Spinal cord (tissue), 9 donors: ENCODE measurements at regions not wholly inside any gene's neighbourhood (a gene's known extent, or its start where the extent isn't known, plus 50 kb on each side); places are given as distances from the start of the nearest gene placed in this dataset.
A peak's percentile ranks its signal among the peaks of the same experiment; 100 is the strongest.

ENCODE experiments used
- DNase-seq, 6 donors: peaks; one replicate each; pipeline versions ENCODE4 v3.0.0 to v3.0.0-alpha.2; 2013 to 2015; ENCODE audit warnings: low spot score in 6 of 6, low read depth in 4 of 6
- H3K27ac ChIP-seq: one replicate; pipeline ENCODE4 v1.5.1; 2013; ENCODE audit warnings: low read depth, low read length, control low read depth
- H3K27me3 ChIP-seq: one replicate; pipeline ENCODE4 v1.6.1; 2013; ENCODE audit warnings: low read length; ENCODE audit not compliant: control insufficient read depth, insufficient read depth
- H3K36me3 ChIP-seq: one replicate; pipeline ENCODE4 v1.6.1; 2013; ENCODE audit warnings: low read length; ENCODE audit not compliant: control insufficient read depth, insufficient read depth
- H3K4me1 ChIP-seq: one replicate; pipeline ENCODE4 v1.6.1; 2013; ENCODE audit warnings: low read length; ENCODE audit not compliant: control insufficient read depth, insufficient read depth
- H3K4me3 ChIP-seq: one replicate; pipeline ENCODE4 v1.5.1; 2013; ENCODE audit warnings: low read depth, low read length, control low read depth
- H3K9me3 ChIP-seq: one replicate; pipeline ENCODE4 v1.6.1; 2013; ENCODE audit warnings: low read length; ENCODE audit not compliant: control insufficient read depth, insufficient read depth
- WGBS: methylation state at CpG from one replicate; pipeline ENCODE4 v1.1.5; 2013; ENCODE audit warnings: missing lambda C conversion rate; ENCODE audit not compliant: insufficient coverage; 5-methylcytosine and 5-hydroxymethylcytosine counted together
- donor health status: healthy.

DNA sequence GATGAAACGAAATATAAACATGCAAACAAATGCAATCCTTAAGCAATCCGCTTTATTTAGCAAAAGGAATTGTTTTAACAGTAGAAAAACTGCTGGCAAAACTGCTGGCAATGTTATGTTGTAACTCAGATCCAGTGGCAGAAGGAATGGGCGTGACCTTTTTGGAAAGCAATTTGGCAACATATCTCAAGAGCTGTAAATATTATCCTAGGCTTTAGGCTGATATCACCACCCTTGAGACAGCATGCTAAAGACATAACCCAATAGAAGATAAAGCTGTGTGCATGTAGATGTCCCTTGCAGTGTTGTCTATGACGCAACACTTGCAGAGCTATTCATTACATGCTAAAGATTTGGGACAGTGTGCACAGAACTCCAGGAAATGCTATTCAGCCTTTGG lies 138.5 kb downstream of the DICER1 start:
- Histone ChIP-seq H3K27me3 (no peaks in the 10 kb centered on the region), H3K4me1 (no peaks in the 10 kb centered on the region), H3K9me3 (no peaks in the 10 kb centered on the region), H3K27ac (no peak overlapping the region), H3K4me3 (no peak overlapping the region), H3K36me3 (no peaks in the 10 kb centered on the region)
- DNase-seq = no peak
- WGBS = 100% methylated on average over 1 of the region's 4 CpGs

DNA sequence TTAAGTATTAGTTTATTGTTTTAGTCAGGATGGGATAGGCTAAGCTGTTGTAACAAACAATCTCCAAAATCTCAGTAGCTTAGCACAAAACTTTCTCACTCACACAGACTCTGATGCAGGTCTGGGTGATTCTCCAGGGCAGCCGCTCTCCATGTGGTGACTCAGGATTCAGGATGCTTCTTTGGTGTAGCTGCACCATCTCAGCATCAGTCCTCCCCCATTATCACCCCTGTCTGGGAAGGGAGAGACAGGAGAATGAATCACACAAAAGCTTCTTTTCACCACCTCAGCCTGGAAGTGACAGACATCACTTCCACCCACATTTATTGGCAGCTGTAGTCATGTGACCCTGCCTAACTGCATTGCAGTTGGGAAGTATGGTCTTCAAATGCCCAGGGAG lies 142.3 kb downstream of the DICER1 start:
- H3K27ac ChIP-seq = no peak overlapping the region
- H3K4me3 ChIP-seq = no peak overlapping the region
- H3K9me3 ChIP-seq = no peaks in the 10 kb centered on the region
- H3K4me1 ChIP-seq = peaks cover 12% of the 10 kb centered on the region
- no CpG with 5 or more reads among the region's 1 CpG for WGBS
- no peak for DNase-seq
- H3K36me3 ChIP-seq = no peaks in the 10 kb centered on the region
- no peaks in the 10 kb centered on the region for H3K27me3 ChIP-seq

- no peak overlapping the region for H3K27ac ChIP-seq
- no peak for DNase-seq
- peaks cover 15% of the 10 kb centered on the region for H3K4me1 ChIP-seq
- WGBS = 91% methylated on average over 4 of the region's 7 CpGs
- no peaks in the 10 kb centered on the region for H3K9me3 ChIP-seq
- no peak overlapping the region for H3K4me3 ChIP-seq
- H3K36me3 ChIP-seq = no peaks in the 10 kb centered on the region
- H3K27me3 ChIP-seq = no peaks in the 10 kb centered on the region
Observed at GRCh38 chr14:95014036-95014435, 143.3 kb downstream of the DICER1 start.

- Histone ChIP-seq H3K9me3 (no peaks in the 10 kb centered on the region), H3K27ac (no peak overlapping the region), H3K36me3 (no peaks in the 10 kb centered on the region), H3K4me1 (peaks cover 15% of the 10 kb centered on the region), H3K4me3 (no peak overlapping the region), H3K27me3 (no peaks in the 10 kb centered on the region)
- DNase-seq = peak in 3 of 6 donors; percentile 39 to 90 (median 80)
- 19% methylated on average over 12 of the region's 16 CpGs for whole genome bisulfite sequencing
Observed at GRCh38 chr14:95011445-95012006, 145.8 kb downstream of the DICER1 start.

DNA sequence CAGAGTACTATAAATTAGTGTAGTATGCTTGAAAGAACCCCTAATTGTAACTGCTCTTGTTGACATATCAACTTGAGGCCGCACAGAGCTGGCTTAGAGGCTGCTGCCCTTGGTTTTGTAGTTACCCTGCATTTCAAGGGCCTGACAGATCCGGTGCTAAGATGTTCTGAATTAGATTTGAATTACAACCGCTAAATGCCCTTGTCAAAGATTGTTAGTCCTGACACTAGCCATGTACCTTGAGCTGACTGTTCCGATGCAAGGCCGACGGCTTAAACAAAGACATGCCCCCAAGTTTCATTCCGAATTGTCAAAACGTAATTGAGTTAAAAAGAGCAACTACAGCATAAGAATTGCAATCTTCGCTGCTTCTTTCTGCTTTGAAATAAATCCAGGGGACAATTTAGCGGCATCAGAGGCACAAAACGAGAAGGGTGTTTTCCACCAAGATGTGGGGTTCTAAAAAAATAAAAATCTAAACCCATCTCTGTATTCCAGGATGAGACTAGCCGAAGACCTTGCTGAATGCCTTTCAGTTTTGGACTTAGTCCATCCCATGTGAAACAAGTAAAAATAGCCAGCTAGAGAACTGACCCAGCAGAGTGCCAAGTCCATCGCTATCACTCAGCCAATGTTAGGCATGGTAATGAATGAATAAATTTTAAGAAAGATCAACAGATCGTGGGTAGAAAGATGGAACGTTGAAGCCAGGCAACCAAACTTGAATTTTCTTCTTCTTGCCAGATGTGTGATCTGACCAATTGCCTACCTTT lies 148.7 kb downstream of the DICER1 start:
- peak in 2 of 6 donors; percentile 13 to 27 for DNase-seq

DNA sequence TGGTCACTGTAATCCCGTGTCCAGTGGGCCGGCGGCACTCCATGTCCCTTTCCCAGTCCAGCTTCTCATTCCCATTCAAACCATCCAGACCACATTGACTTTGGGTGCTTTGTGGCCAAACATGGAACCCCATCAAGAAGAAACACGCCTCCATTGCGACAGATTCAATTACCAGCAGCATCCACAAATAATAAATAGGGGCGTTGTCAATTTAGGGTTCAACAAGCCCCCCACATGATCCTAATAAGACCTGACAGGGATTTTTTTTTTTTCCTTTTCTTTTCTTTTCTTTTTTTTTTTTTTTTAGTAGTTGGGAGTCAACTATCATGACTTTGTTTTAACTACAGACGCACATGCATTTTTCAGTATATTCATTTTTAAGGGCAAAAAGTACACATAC lies 149.4 kb downstream of the DICER1 start:
- Histone ChIP-seq H3K9me3 (no peaks in the 10 kb centered on the region), H3K36me3 (no peaks in the 10 kb centered on the region), H3K4me1 (peaks cover 15% of the 10 kb centered on the region), H3K27me3 (no peaks in the 10 kb centered on the region), H3K27ac (no peak overlapping the region), H3K4me3 (no peak overlapping the region)
- DNase-seq = no peak
- 94% methylated on average over 3 of the region's 7 CpGs for WGBS

More for the DNA sequence above, 148.7 kb downstream of the DICER1 start:
- 60% methylated on average over 12 of the region's 15 CpGs for WGBS
- Histone ChIP-seq H3K9me3 (no peaks in the 10 kb centered on the region), H3K4me3 (no peak overlapping the region), H3K27ac (no peak overlapping the region), H3K36me3 (no peaks in the 10 kb centered on the region), H3K27me3 (no peaks in the 10 kb centered on the region), H3K4me1 (peaks cover 15% of the 10 kb centered on the region)

DNA sequence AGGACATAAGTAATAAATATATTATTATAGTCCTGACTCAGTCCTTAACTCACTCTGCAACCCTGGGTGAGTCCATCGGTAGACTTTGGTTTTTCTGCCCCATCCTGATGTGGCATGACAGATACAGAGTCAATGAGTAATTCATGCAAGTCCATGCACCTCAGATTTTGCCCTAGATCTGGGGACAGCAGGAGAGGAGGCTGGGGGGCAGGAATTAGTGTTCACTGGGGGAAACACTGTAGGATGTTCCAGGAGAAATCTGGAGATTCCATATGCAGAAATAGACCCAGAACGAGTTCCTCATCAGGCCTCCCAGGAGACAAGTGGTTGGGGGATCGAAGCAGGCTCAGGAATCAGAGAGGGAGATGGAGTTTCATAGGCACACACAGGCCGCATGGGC lies 150.8 kb downstream of the DICER1 start:
- H3K27me3 ChIP-seq = no peaks in the 10 kb centered on the region
- 92% methylated on average over 3 of the region's 4 CpGs for WGBS
- no peak overlapping the region for H3K4me3 ChIP-seq
- H3K27ac ChIP-seq = no peak overlapping the region
- H3K9me3 ChIP-seq = no peaks in the 10 kb centered on the region
- H3K36me3 ChIP-seq = no peaks in the 10 kb centered on the region
- DNase-seq = no peak
- H3K4me1 ChIP-seq = peaks cover 8% of the 10 kb centered on the region

GRCh38 chr14:95006051-95006450 lies 151.3 kb downstream of the DICER1 start:
- H3K4me3 ChIP-seq = no peak overlapping the region
- no peaks in the 10 kb centered on the region for H3K9me3 ChIP-seq
- no peak overlapping the region for H3K27ac ChIP-seq
- no CpG with 5 or more reads among the region's 3 CpGs for WGBS
- no peaks in the 10 kb centered on the region for H3K27me3 ChIP-seq
- H3K4me1 ChIP-seq = peaks cover 6% of the 10 kb centered on the region
- peak in 2 of 6 donors; percentile 37 to 84 for DNase-seq
- no peaks in the 10 kb centered on the region for H3K36me3 ChIP-seq

- no peak for DNase-seq
- Histone ChIP-seq H3K4me1 (no peaks in the 10 kb centered on the region), H3K9me3 (no peaks in the 10 kb centered on the region), H3K27me3 (no peaks in the 10 kb centered on the region), H3K4me3 (no peak overlapping the region), H3K36me3 (no peaks in the 10 kb centered on the region), H3K27ac (no peak overlapping the region)
- WGBS = 72% methylated on average over 7 of the region's 11 CpGs
Observed at GRCh38 chr14:95003099-95003960, 154.0 kb downstream of the DICER1 start.
